ENCODE measurements at regions not wholly inside any gene's neighbourhood (a gene's known extent, or its start where the extent isn't known, plus 50 kb on each side); places are given as distances from the start of the nearest gene placed in this dataset.

- no peak overlapping the region for H3K4me3 ChIP-seq (ENCODE audit: low read length)
- H3K36me3 ChIP-seq (ENCODE audit: insufficient read depth, low read length), result no peaks in the 10 kb centered on the region
- H3K27me3 ChIP-seq (ENCODE audit: insufficient read depth, low read length), result no peaks in the 10 kb centered on the region
- peaks cover 12% of the 10 kb centered on the region for H3K4me1 ChIP-seq (ENCODE audit: insufficient read depth, low read length)
- H3K9me3 ChIP-seq (ENCODE audit: insufficient read depth, low read depth, low read length), result no peaks in the 10 kb centered on the region
- no peak overlapping the region for H3K9ac ChIP-seq (ENCODE audit: low read depth, low read length)
- H3K27ac ChIP-seq (ENCODE audit: low read depth, low read length), result no peak overlapping the region
Measured at GRCh38 chr5:61637566-61637965, 305.5 kb downstream of the ZSWIM6 start.

DNA sequence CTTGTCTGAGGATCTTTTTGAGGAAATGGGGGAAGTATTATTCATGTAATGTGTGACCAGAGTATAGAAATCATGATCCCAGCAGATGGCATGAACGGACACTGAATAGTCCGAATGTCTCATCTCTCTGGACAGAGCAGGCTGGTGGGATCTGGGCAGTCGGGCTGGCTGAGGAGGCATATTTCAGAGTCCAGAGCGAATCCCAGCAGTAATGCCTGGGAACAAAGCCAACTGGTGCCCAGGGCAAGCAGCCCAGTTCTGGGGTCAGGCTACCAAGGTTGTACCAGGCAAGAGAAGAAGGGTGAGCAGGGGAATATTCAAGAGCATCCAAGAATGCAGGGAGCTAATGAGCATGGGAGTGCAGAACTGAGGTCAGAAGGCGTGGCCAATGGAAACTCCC, 306.4 kb downstream of the ZSWIM6 start:
- 95% methylated on average over 5 of the region's 5 CpGs for WGBS

DNA sequence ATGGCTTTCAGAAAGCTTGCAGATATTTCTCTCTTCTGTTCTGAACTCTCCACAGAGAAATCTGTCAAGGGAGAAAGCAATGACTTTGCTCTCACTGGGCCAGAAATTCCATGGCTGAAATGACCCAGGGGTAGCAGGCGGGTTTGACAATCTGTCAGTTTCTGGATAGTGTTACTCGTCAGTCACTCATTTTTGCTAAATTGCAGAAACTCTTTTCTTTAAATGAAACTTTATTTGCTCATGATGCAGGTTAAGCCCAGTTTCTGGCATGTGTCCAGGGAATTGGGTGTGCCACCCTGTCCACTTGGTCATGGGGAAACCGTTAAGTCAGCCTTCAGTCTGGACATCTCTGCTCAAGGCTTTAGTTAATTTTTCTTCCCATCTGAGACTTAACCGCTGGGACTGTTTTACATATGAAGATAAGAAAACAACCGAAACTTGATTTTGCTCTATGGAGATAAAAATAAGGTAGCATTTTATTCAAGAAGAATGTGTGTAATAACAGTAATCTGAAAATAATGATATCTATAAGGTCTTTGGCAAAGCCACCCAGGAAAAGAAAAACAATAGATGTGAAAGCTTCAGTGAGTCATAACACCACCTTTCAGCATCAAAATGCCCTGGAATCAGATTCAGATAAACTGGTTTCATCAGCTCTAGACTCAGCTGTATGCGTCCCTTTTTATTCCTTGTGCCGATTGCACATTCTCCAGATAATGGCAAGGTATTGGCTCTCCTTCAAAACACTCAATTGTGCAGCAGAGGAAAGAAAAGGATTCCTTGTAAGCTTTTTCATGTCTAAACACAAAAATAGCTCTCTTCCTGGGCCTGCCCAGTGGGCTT, 308.3 kb downstream of the ZSWIM6 start:
- no peak overlapping the region for H3K9ac ChIP-seq (ENCODE audit: low read depth, low read length)
- H3K27ac ChIP-seq (ENCODE audit: low read depth, low read length), result no peak overlapping the region
- no peaks in the 10 kb centered on the region for H3K27me3 ChIP-seq (ENCODE audit: insufficient read depth, low read length)
- H3K9me3 ChIP-seq (ENCODE audit: insufficient read depth, low read depth, low read length), result no peaks in the 10 kb centered on the region
- no peak overlapping the region for H3K4me3 ChIP-seq (ENCODE audit: low read length)
- no peaks in the 10 kb centered on the region for H3K36me3 ChIP-seq (ENCODE audit: insufficient read depth, low read length)
- peaks cover 11% of the 10 kb centered on the region for H3K4me1 ChIP-seq (ENCODE audit: insufficient read depth, low read length)
- 90% methylated on average over 7 of the region's 7 CpGs for WGBS

More for the DNA sequence above, 306.4 kb downstream of the ZSWIM6 start:
- no peak overlapping the region for H3K4me3 ChIP-seq (ENCODE audit: low read length)
- no peaks in the 10 kb centered on the region for H3K27me3 ChIP-seq (ENCODE audit: insufficient read depth, low read length)
- no peaks in the 10 kb centered on the region for H3K9me3 ChIP-seq (ENCODE audit: insufficient read depth, low read depth, low read length)
- H3K9ac ChIP-seq (ENCODE audit: low read depth, low read length), result no peak overlapping the region
- peaks cover 11% of the 10 kb centered on the region for H3K4me1 ChIP-seq (ENCODE audit: insufficient read depth, low read length)
- H3K27ac ChIP-seq (ENCODE audit: low read depth, low read length), result no peak overlapping the region
- no peaks in the 10 kb centered on the region for H3K36me3 ChIP-seq (ENCODE audit: insufficient read depth, low read length)

- no peaks in the 10 kb centered on the region for H3K9me3 ChIP-seq (ENCODE audit: insufficient read depth, low read depth, low read length)
- peaks cover 11% of the 10 kb centered on the region for H3K4me1 ChIP-seq (ENCODE audit: insufficient read depth, low read length)
- H3K4me3 ChIP-seq (ENCODE audit: low read length), result no peak overlapping the region
- H3K9ac ChIP-seq (ENCODE audit: low read depth, low read length), result no peak overlapping the region
- no peaks in the 10 kb centered on the region for H3K36me3 ChIP-seq (ENCODE audit: insufficient read depth, low read length)
- 84% methylated on average over 7 of the region's 7 CpGs for WGBS
- no peak overlapping the region for H3K27ac ChIP-seq (ENCODE audit: low read depth, low read length)
- no peaks in the 10 kb centered on the region for H3K27me3 ChIP-seq (ENCODE audit: insufficient read depth, low read length)
Measured at GRCh38 chr5:61641748-61642565, 309.9 kb downstream of the ZSWIM6 start.

GRCh38 chr5:61647672-61648071, 315.6 kb downstream of the ZSWIM6 start:
- Histone ChIP-seq H3K36me3 (ENCODE audit: insufficient read depth, low read length) (no peaks in the 10 kb centered on the region), H3K9me3 (ENCODE audit: insufficient read depth, low read depth, low read length) (no peaks in the 10 kb centered on the region), H3K4me3 (ENCODE audit: low read length) (no peak overlapping the region), H3K4me1 (ENCODE audit: insufficient read depth, low read length) (no peaks in the 10 kb centered on the region), H3K9ac (ENCODE audit: low read depth, low read length) (no peak overlapping the region), H3K27ac (ENCODE audit: low read depth, low read length) (no peak overlapping the region), H3K27me3 (ENCODE audit: insufficient read depth, low read length) (no peaks in the 10 kb centered on the region)
- WGBS, result 91% methylated on average over 6 of the region's 6 CpGs

DNA sequence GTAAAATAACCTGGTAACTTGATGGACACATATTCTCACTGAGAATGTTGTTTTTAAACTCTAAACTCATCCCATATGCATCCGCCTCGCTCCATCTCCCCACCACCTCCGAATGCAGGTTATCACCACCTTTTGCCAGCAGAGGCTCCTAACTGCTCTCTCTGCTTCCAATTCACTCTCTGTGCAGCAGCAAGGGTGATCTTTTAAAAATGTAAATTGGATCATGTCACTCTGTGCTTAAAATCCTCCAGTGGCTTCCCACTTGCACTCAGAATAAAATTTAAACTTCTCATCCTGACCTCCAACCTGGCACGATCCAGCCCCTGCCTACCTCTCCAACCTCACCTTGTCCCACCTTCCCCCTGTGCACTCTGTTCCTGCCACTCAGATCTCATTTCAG, 317.2 kb downstream of the ZSWIM6 start:
- no peaks in the 10 kb centered on the region for H3K36me3 ChIP-seq (ENCODE audit: insufficient read depth, low read length)
- no peaks in the 10 kb centered on the region for H3K9me3 ChIP-seq (ENCODE audit: insufficient read depth, low read depth, low read length)
- H3K4me1 ChIP-seq (ENCODE audit: insufficient read depth, low read length), result no peaks in the 10 kb centered on the region
- 88% methylated on average over 4 of the region's 4 CpGs for WGBS
- H3K27me3 ChIP-seq (ENCODE audit: insufficient read depth, low read length), result no peaks in the 10 kb centered on the region
- H3K27ac ChIP-seq (ENCODE audit: low read depth, low read length), result no peak overlapping the region
- no peak overlapping the region for H3K9ac ChIP-seq (ENCODE audit: low read depth, low read length)
- H3K4me3 ChIP-seq (ENCODE audit: low read length), result no peak overlapping the region

DNA sequence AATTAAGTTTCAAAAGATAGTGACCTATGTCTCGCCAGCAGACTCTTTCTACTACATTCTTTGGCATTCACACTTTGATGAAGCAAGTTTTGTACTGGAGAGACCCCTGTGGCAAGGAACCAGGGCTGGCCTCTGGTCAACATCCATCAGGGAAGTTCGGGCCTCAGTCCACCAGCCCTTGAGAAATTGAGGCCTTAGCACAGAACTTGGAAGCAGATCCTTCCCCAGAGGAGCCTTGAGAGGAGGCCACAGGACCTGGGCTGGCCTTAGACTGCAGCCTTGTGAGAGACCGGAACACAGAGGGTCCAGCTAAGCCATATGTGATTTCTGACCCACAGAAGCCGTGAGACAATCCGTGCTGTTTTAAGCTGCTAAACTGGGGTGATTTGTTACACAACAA, 317.9 kb downstream of the ZSWIM6 start:
- Histone ChIP-seq H3K9me3 (ENCODE audit: insufficient read depth, low read depth, low read length) (no peaks in the 10 kb centered on the region), H3K4me3 (ENCODE audit: low read length) (no peak overlapping the region), H3K27ac (ENCODE audit: low read depth, low read length) (no peak overlapping the region), H3K27me3 (ENCODE audit: insufficient read depth, low read length) (no peaks in the 10 kb centered on the region), H3K9ac (ENCODE audit: low read depth, low read length) (no peak overlapping the region), H3K36me3 (ENCODE audit: insufficient read depth, low read length) (no peaks in the 10 kb centered on the region), H3K4me1 (ENCODE audit: insufficient read depth, low read length) (no peaks in the 10 kb centered on the region)
- WGBS, result 93% methylated on average over 5 of the region's 5 CpGs

- H3K36me3 ChIP-seq (ENCODE audit: insufficient read depth, low read length), result no peaks in the 10 kb centered on the region
- H3K9me3 ChIP-seq (ENCODE audit: insufficient read depth, low read depth, low read length), result no peaks in the 10 kb centered on the region
- no peaks in the 10 kb centered on the region for H3K27me3 ChIP-seq (ENCODE audit: insufficient read depth, low read length)
- H3K27ac ChIP-seq (ENCODE audit: low read depth, low read length), result no peak overlapping the region
- H3K4me3 ChIP-seq (ENCODE audit: low read length), result no peak overlapping the region
- no peak overlapping the region for H3K9ac ChIP-seq (ENCODE audit: low read depth, low read length)
- no peaks in the 10 kb centered on the region for H3K4me1 ChIP-seq (ENCODE audit: insufficient read depth, low read length)
- 94% methylated on average over 2 of the region's 2 CpGs for WGBS
Measured at GRCh38 chr5:61650661-61651060, 318.6 kb downstream of the ZSWIM6 start.

- Histone ChIP-seq H3K9me3 (ENCODE audit: insufficient read depth, low read depth, low read length) (no peaks in the 10 kb centered on the region), H3K9ac (ENCODE audit: low read depth, low read length) (no peak overlapping the region), H3K4me1 (ENCODE audit: insufficient read depth, low read length) (no peaks in the 10 kb centered on the region), H3K4me3 (ENCODE audit: low read length) (no peak overlapping the region), H3K27ac (ENCODE audit: low read depth, low read length) (no peak overlapping the region), H3K27me3 (ENCODE audit: insufficient read depth, low read length) (no peaks in the 10 kb centered on the region), H3K36me3 (ENCODE audit: insufficient read depth, low read length) (no peaks in the 10 kb centered on the region)
- WGBS, result 100% methylated on average over 1 of the region's 2 CpGs
Measured at GRCh38 chr5:61651195-61651594, 319.1 kb downstream of the ZSWIM6 start.

GRCh38 chr5:61652916-61653315, 320.9 kb downstream of the ZSWIM6 start:
- no peak overlapping the region for H3K27ac ChIP-seq (ENCODE audit: low read depth, low read length)
- no peaks in the 10 kb centered on the region for H3K36me3 ChIP-seq (ENCODE audit: insufficient read depth, low read length)
- no peaks in the 10 kb centered on the region for H3K27me3 ChIP-seq (ENCODE audit: insufficient read depth, low read length)
- no peak overlapping the region for H3K9ac ChIP-seq (ENCODE audit: low read depth, low read length)
- no peak overlapping the region for H3K4me3 ChIP-seq (ENCODE audit: low read length)
- H3K9me3 ChIP-seq (ENCODE audit: insufficient read depth, low read depth, low read length), result no peaks in the 10 kb centered on the region
- H3K4me1 ChIP-seq (ENCODE audit: insufficient read depth, low read length), result no peaks in the 10 kb centered on the region

- H3K27ac ChIP-seq (ENCODE audit: low read depth, low read length), result no peak overlapping the region
- no peaks in the 10 kb centered on the region for H3K9me3 ChIP-seq (ENCODE audit: insufficient read depth, low read depth, low read length)
- H3K9ac ChIP-seq (ENCODE audit: low read depth, low read length), result no peak overlapping the region
- peaks cover 4% of the 10 kb centered on the region for H3K4me1 ChIP-seq (ENCODE audit: insufficient read depth, low read length)
- no peaks in the 10 kb centered on the region for H3K36me3 ChIP-seq (ENCODE audit: insufficient read depth, low read length)
- 90% methylated on average over 7 of the region's 7 CpGs for WGBS
- H3K4me3 ChIP-seq (ENCODE audit: low read length), result no peak overlapping the region
- no peaks in the 10 kb centered on the region for H3K27me3 ChIP-seq (ENCODE audit: insufficient read depth, low read length)
Measured at GRCh38 chr5:61653807-61654580, 321.9 kb downstream of the ZSWIM6 start.
